OCI-LY1 (cell line): ENCODE measurements at regions not wholly inside any gene's neighbourhood (a gene's known extent, or its start where the extent isn't known, plus 50 kb on each side); places are given as distances from the start of the nearest gene placed in this dataset.

Experiments used
- EZH2 ChIP-seq: fragments of 200-600 bp; sonication (generic), shearing (Covaris generic); IDR thresholded peaks from 2 replicates; pipeline ENCODE4 v1.8.0; 2017; ENCODE audit warnings: borderline replicate concordance, mixed run types, mild to moderate bottlenecking, antibody characterized with exemption, low read length, moderate library complexity, mixed read lengths
- TF ChIP-seq, protein P1 (sequence below): fragments of 200-600 bp; sonication (generic), shearing (Covaris generic); IDR thresholded peaks from 2 replicates; pipeline ENCODE4 v1.5.1; 2017; ENCODE audit warnings: mild to moderate bottlenecking, antibody characterized with exemption, low read length, moderate library complexity, mixed read lengths

GRCh38 chr3:189502676-189503257, 128.4 kb upstream of the TP63 start:
- TF ChIP-seq, protein P1, sequence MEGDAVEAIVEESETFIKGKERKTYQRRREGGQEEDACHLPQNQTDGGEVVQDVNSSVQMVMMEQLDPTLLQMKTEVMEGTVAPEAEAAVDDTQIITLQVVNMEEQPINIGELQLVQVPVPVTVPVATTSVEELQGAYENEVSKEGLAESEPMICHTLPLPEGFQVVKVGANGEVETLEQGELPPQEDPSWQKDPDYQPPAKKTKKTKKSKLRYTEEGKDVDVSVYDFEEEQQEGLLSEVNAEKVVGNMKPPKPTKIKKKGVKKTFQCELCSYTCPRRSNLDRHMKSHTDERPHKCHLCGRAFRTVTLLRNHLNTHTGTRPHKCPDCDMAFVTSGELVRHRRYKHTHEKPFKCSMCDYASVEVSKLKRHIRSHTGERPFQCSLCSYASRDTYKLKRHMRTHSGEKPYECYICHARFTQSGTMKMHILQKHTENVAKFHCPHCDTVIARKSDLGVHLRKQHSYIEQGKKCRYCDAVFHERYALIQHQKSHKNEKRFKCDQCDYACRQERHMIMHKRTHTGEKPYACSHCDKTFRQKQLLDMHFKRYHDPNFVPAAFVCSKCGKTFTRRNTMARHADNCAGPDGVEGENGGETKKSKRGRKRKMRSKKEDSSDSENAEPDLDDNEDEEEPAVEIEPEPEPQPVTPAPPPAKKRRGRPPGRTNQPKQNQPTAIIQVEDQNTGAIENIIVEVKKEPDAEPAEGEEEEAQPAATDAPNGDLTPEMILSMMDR: no peak
- no peak for TF ChIP-seq EZH2
